GM10248 (cell line): ENCODE measurements at regions not wholly inside any gene's neighbourhood (a gene's known extent, or its start where the extent isn't known, plus 50 kb on each side); places are given as distances from the start of the nearest gene placed in this dataset.
"Not testable (repeated sequence)": the region's sequence is repeated elsewhere in the genome, so short reads cannot be mapped to it uniquely, and the experiment has no call there.

Experiments
- CTCF ChIA-PET: fragments of 300-600 bp; sonication (Branson Sonifier 250); formaldehyde crosslinking; extraction: SDS; loops from one replicate; lab custom pipeline; 2021; ENCODE audit warnings: antibody characterized with exemption; lab: Yijun Ruan, JAX
- POLR2A ChIA-PET: fragments of 350-650 bp; sonication (Branson Sonifier 250); formaldehyde crosslinking; extraction: SDS; loops from one replicate; lab custom pipeline; 2020; ENCODE audit warnings: antibody characterized with exemption; lab: Yijun Ruan, JAX
- DNase-seq: peaks from one replicate; pipeline ENCODE4 v3.0.0; 2012; ENCODE audit errors: extremely low spot score
- CTCF ChIP-seq: IDR thresholded peaks from 2 replicates; pipeline ENCODE4 v1.5.1; 2012; ENCODE audit warnings: mild to moderate bottlenecking, low read depth; ENCODE audit errors: extremely low read depth, missing control alignments, control extremely low read depth

- DNase-seq, result no peak
- no peak for TF ChIP-seq CTCF
- ChIA-PET CTCF (no interaction called here), POLR2A (no interaction called here)
Measured at GRCh38 chr14:43260056-43260455, 1247.0 kb downstream of the FSCB start.

DNA sequence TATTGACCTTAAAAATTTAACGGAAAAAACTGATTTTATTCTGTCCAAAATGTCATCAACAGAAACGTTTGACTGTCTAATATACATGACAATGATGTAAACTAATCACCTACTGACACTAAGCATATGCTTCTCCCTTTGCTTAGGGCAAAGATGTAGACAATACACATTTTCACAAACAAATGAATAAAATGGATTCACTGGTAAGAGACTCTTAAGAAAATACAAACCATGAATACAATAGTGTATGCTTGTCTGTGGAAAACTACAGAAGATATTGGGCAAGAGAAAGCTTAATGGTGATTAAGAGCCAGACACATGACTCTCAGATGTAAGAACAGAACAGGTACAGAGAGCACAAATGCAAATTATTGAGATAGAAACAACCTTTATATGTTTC, 1248.7 kb downstream of the FSCB start:
- no peak for TF ChIP-seq CTCF
- POLR2A ChIA-PET, result no interaction called here
- DNase-seq, result no peak
- CTCF ChIA-PET, result no interaction called here

DNA sequence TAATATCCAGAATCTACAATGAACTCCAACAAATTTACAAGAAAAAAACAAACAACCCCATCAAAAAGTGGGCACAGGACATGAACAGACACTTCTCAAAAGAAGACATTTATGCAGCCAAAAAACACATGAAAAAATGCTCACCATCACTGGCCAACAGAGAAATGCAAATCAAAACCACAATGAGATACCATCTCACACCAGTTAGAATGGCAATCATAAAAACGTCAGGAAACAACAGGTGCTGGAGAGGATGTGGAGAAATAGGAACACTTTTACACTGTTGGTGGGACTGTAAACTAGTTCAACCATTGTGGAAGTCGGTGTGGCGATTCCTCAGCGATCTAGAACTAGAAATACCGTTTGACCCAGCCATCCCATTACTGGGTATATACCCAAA, 1250.1 kb downstream of the FSCB start:
- CTCF ChIA-PET, POLR2A ChIA-PET, DNase-seq: not testable (repeated sequence)

DNA sequence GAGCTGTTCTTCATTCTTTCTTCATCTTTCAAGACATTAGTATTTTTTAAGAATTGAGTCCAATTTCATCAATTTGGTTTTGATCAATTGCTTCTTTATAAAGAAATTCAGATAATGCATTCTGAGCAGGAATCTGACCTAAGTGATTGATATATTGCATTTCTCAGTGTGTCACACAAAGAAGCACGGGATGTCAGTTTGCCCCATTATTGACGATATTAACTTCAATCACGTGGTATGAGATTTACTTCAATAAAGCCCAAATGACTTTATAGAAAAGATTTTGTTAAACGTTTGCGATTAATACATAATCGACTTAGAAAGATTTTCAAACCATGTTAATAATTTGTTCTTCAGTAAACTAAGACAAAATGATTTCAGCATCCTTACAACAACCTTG, 1254.2 kb downstream of the FSCB start:
- ChIA-PET CTCF (no interaction called here), POLR2A (no interaction called here)
- DNase-seq, result no peak
- TF ChIP-seq CTCF, result no peak

DNA sequence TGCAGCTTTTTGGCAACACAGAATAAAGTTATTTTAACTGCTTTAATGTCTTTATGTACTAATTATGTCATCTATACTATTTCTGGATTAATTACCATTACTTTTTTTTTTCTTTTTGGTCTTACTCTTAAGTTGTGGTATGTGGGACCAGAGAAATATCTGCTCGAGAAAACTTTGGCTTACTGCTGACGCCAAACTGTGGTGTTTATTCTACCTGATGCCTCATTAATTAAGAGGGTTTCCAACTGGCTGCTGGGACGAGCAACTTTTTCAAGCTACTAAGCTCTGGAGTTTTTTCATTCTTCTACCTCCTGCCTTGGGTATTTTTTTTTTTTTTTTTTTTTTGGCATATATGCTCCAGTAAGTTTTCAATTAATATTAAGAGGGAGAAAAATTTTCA, 1257.5 kb downstream of the FSCB start:
- POLR2A ChIA-PET, result no interaction called here
- no peak for DNase-seq
- CTCF ChIA-PET, result no interaction called here
- no peak for TF ChIP-seq CTCF

DNA sequence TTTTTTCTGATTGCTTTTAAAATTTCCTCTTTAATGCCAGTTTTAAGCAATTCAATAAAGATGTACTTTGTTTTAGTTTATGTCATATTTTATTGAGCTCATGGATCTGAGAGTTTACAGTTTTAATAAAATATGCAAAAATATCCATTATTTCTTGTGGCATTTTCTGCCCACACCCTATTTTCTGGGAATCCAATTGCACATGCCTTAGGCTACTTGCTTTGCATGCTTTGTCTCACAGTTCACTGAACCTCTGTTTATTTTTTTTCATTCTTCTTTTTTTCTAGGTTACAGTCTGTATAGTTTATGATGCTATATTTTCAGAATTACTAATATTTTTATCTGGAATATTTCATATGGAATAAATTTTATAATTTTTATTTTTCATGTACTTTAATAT, 1258.0 kb downstream of the FSCB start:
- no peak for TF ChIP-seq CTCF
- no peak for DNase-seq
- POLR2A ChIA-PET, result no interaction called here
- CTCF ChIA-PET, result no interaction called here

DNA sequence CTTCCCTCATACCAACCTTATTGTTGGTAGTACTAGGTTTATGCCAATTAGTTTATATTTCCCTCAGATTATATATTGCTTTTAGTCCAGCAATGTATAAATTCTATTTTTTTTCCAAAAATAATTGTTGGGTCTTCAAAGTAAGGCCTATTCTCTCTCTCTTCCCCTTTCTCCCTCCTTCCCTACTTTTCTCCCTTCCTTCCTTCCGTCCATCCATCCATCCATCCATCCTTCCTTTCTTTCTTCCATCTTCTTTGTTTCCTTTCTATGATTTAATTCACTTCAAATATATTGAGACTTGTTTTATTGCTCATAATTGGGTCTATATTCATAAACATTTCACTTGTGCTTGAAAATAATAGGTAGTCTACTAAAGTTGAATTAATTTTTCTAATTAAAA, 1259.2 kb downstream of the FSCB start:
- DNase-seq, result no peak
- TF ChIP-seq CTCF, result no peak
- POLR2A ChIA-PET, result no interaction called here
- CTCF ChIA-PET, result no interaction called here
